Peyer's patch (tissue), 4 donors: ENCODE measurements at regions not wholly inside any gene's neighbourhood (a gene's known extent, or its start where the extent isn't known, plus 50 kb on each side); places are given as distances from the start of the nearest gene placed in this dataset.

Experiments used
- DNase-seq, 3 donors: peaks; one replicate each; pipeline ENCODE4 v3.0.0-alpha.2; 2017 to 2019
- H3K27ac ChIP-seq, 4 donors: fragments of 200-600 bp; sonication (generic); one replicate each; pipeline ENCODE4 v1.5.1; 2016 to 2019
- H3K27me3 ChIP-seq, 2 donors: fragments of 200-600 bp; sonication (generic); one replicate each; pipeline ENCODE4 v1.5.1; 2019
- H3K36me3 ChIP-seq, 3 donors: fragments of 200-600 bp; sonication (generic); one replicate each; pipeline ENCODE4 v1.5.1; 2016 to 2019
- H3K4me1 ChIP-seq, 4 donors: fragments of 200-600 bp; sonication (generic); one replicate each; pipeline ENCODE4 v1.5.1; 2016 to 2019
- H3K4me3 ChIP-seq, 4 donors: fragments of 200-600 bp; sonication (generic); 1 replicate in 3 of 4; 2 replicates in 1 of 4; pipeline ENCODE4 v1.5.1; 2016 to 2019; ENCODE audit warnings: mild to moderate bottlenecking in 1 of 4
- H3K9me3 ChIP-seq, 4 donors: fragments of 200-600 bp; sonication (generic); one replicate each; pipeline ENCODE4 v1.5.1; 2016 to 2019; ENCODE audit warnings: mild to moderate bottlenecking in 1 of 4
- CTCF ChIP-seq, 6 experiments: fragments of 450-650 bp in 4 of 6; fragments of 200-600 bp in 2 of 6; sonication (generic) in 1 of 6; IDR thresholded peaks; one replicate each; pipeline ENCODE4 v1.5.1; 2017 to 2019; ENCODE audit warnings: antibody characterized with exemption in 6 of 6, mild to moderate bottlenecking in 3 of 6, moderate library complexity in 1 of 6
- POLR2A ChIP-seq, 2 donors: fragments of 450-650 bp; IDR thresholded peaks; one replicate each; pipeline ENCODE4 v1.5.1; 2017; ENCODE audit warnings: antibody characterized with exemption in 2 of 2, mild to moderate bottlenecking in 2 of 2, moderate library complexity in 2 of 2

- TF ChIP-seq POLR2A (IDR thresholded peaks at IDR 0.05) = no peak
- TF ChIP-seq CTCF (IDR thresholded peaks at IDR 0.05) = no peak
- Histone ChIP-seq H3K4me1 (peaks cover 0 to 6% (median 0%) of the 10 kb centered on the region in 4 donors), H3K27me3 (no peaks in the 10 kb centered on the region), H3K36me3 (no peaks in the 10 kb centered on the region), H3K9me3 (no peaks in the 10 kb centered on the region), H3K27ac (no peak overlapping the region), H3K4me3 (no peak overlapping the region)
- no peak for DNase-seq
These were observed 415.3 kb downstream of the MAN2A1 start for GRCh38 chr5:110104726-110105669.

- DNase-seq = no peak
- Histone ChIP-seq H3K4me3 (no peak overlapping the region), H3K4me1 (peaks cover 0 to 6% (median 0%) of the 10 kb centered on the region in 4 donors), H3K27me3 (no peaks in the 10 kb centered on the region), H3K9me3 (no peaks in the 10 kb centered on the region), H3K27ac (no peak overlapping the region), H3K36me3 (no peaks in the 10 kb centered on the region)
- no peak for TF ChIP-seq CTCF (IDR thresholded peaks at IDR 0.05)
- no peak for TF ChIP-seq POLR2A (IDR thresholded peaks at IDR 0.05)
These were observed 416.0 kb downstream of the MAN2A1 start for GRCh38 chr5:110105692-110106091.

GRCh38 chr5:110106750-110107149, 417.0 kb downstream of the MAN2A1 start:
- Histone ChIP-seq H3K9me3 (no peaks in the 10 kb centered on the region), H3K27ac (no peak overlapping the region), H3K4me3 (no peak overlapping the region), H3K36me3 (no peaks in the 10 kb centered on the region), H3K27me3 (no peaks in the 10 kb centered on the region), H3K4me1 (peaks cover 0 to 6% (median 0%) of the 10 kb centered on the region in 4 donors)
- no peak for DNase-seq
- no peak for TF ChIP-seq CTCF (IDR thresholded peaks at IDR 0.05)
- TF ChIP-seq POLR2A (IDR thresholded peaks at IDR 0.05) = no peak

GRCh38 chr5:110108520-110108919, 418.8 kb downstream of the MAN2A1 start:
- no peak overlapping the region for H3K27ac ChIP-seq
- no peak overlapping the region for H3K4me3 ChIP-seq
- peaks cover 0 to 6% (median 0%) of the 10 kb centered on the region in 4 donors for H3K4me1 ChIP-seq
- H3K9me3 ChIP-seq = no peaks in the 10 kb centered on the region
- no peak for TF ChIP-seq POLR2A (IDR thresholded peaks at IDR 0.05)
- no peak for TF ChIP-seq CTCF (IDR thresholded peaks at IDR 0.05)
- H3K36me3 ChIP-seq = no peaks in the 10 kb centered on the region
- DNase-seq = no peak
- H3K27me3 ChIP-seq = no peaks in the 10 kb centered on the region

DNA sequence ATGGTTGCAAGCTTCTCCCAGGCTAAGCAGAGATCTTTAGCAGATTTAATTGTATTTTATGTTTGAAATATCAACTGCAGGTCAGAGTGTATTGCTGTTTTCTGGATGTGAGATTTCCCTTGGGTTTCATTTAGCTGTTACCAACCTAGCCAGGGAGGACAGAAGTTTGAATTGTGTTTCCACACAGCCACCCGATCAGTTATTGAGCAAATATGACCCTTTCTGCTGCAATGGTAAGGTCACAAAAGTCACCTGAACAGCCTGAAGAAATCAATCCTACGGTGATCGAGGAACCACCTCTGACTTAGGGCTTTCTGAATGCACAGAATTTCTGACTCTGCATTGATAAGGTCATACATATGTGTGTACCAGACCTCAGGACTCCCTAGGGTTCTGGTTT, 419.9 kb downstream of the MAN2A1 start:
- Histone ChIP-seq H3K27me3 (no peaks in the 10 kb centered on the region), H3K27ac (no peak overlapping the region), H3K4me1 (peaks cover 0 to 6% (median 0%) of the 10 kb centered on the region in 4 donors), H3K4me3 (no peak overlapping the region), H3K9me3 (no peaks in the 10 kb centered on the region), H3K36me3 (no peaks in the 10 kb centered on the region)
- no peak for TF ChIP-seq CTCF (IDR thresholded peaks at IDR 0.05)
- TF ChIP-seq POLR2A (IDR thresholded peaks at IDR 0.05) = no peak
- DNase-seq = no peak
